ENCODE measurements at regions not wholly inside any gene's neighbourhood (a gene's known extent, or its start where the extent isn't known, plus 50 kb on each side); places are given as distances from the start of the nearest gene placed in this dataset.

DNA sequence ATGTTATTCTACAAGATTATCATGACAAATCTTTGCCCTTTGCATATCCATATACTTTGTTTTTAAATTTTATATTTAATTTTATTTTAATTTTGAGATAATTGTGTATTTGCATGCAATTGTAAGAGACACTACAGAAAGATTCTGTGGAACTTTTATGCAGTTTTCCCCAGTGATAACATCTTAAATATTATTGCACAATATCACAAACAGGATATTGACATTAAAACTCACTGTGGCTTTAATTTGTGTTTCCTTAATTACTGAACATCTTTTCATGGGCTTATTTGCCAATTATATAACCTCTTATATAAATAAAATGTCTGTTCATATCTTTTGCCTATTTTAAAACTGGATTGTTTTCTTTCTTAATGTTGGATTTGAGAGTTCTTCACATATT, 95.6 kb downstream of the ASCL1 start:
- no peak for DNase-seq
- H3K36me3 Mint-ChIP-seq, result no peaks in the 10 kb centered on the region
- H3K4me3 Mint-ChIP-seq, result no peak overlapping the region
- CTCF ChIA-PET, result no interaction called here
- no peaks in the 10 kb centered on the region for H3K4me1 Mint-ChIP-seq
- no peak overlapping the region for H3K27ac Mint-ChIP-seq
- H3K27me3 Mint-ChIP-seq, result no peaks in the 10 kb centered on the region
- no peaks in the 10 kb centered on the region for H3K9me3 Mint-ChIP-seq

DNA sequence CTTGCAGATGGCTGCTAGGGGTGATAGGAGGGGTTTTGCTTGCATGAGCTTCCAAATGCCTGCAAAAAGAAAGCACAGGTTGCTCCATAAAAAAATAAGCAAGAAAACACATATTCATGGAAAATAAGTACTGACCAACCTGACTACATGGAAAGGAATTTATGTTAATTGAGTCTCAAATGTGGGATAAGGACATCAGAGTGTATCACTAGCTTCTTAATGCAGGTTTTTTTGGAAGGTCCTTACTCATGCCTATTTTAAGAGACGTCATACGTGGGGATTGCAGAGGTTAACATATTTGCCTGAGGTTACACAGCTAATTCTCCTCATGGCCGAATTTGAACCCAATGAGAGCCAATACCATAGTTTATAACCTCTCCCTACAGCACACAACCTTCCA, 116.2 kb downstream of the ASCL1 start:
- H3K27me3 Mint-ChIP-seq, result no peaks in the 10 kb centered on the region
- H3K4me3 Mint-ChIP-seq, result no peak overlapping the region
- CTCF ChIA-PET, result no interaction called here
- H3K36me3 Mint-ChIP-seq, result no peaks in the 10 kb centered on the region
- H3K27ac Mint-ChIP-seq, result no peak overlapping the region
- peaks cover 2% of the 10 kb centered on the region for H3K9me3 Mint-ChIP-seq
- no peak for DNase-seq
- no peaks in the 10 kb centered on the region for H3K4me1 Mint-ChIP-seq

DNA sequence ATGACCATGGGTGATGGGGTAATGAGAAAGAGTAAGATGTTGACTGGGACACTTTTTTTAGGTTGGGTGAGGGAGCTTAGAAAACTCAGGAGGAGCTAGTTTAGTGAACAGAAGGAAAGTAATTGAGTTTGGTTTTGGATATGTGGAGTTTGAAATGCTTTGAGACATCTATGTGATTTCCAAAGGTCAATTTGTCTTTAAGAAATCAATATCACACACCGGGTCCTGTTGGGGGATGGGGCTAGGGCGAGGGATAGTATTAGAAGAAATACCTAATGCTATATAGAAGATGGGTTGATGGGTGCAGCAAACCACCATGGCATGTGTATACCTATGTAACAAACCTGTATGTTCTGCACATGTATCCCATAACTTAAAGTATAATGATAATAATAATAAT, 118.4 kb downstream of the ASCL1 start:
- no peak for DNase-seq
- Mint-ChIP-seq H3K27me3 (no peaks in the 10 kb centered on the region), H3K4me1 (no peaks in the 10 kb centered on the region), H3K9me3 (peaks cover 1% of the 10 kb centered on the region), H3K36me3 (no peaks in the 10 kb centered on the region), H3K4me3 (no peak overlapping the region), H3K27ac (no peak overlapping the region)
- CTCF ChIA-PET, result no interaction called here

DNA sequence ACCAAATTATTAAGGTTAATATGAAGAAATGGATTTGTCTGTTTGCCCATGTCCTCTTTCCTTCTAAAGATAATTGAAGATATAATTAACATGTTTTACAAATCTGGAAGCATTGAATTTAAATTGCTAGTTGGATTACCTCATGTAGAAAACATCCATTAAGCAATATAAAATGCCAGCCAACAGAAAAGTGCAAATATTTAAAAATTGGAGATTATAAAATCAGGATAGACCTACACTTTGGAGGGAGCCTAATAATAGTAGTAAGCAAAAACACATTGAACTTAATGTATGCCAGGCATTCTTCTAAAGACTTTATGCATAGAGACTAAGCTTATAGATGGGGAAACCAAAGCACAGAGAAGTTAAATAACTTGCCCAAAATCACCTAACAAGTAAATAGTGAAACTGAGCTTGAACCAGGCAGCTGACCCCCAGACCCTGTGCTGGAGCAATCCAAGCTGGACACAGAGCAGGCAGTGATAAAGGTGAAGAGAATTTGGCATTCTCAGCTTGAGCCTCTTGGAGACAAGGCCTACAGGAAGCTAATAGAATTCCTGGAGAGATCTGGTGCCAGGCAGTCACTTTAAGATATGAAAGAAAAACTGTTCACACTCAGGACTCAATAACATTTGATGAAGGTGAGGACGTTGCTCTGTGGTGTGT, 119.8 kb downstream of the ASCL1 start:
- no peaks in the 10 kb centered on the region for H3K27me3 Mint-ChIP-seq
- no peaks in the 10 kb centered on the region for H3K4me1 Mint-ChIP-seq
- DNase-seq, result no peak
- no peak overlapping the region for H3K4me3 Mint-ChIP-seq
- H3K9me3 Mint-ChIP-seq, result peaks cover 5% of the 10 kb centered on the region
- no peak overlapping the region for H3K27ac Mint-ChIP-seq
- CTCF ChIA-PET, result no interaction called here
- no peaks in the 10 kb centered on the region for H3K36me3 Mint-ChIP-seq

GRCh38 chr12:103085541-103085940, 128.1 kb downstream of the ASCL1 start:
- no peak overlapping the region for H3K4me3 Mint-ChIP-seq
- peaks cover 5% of the 10 kb centered on the region for H3K9me3 Mint-ChIP-seq
- no peaks in the 10 kb centered on the region for H3K4me1 Mint-ChIP-seq
- no peak overlapping the region for H3K27ac Mint-ChIP-seq
- no peaks in the 10 kb centered on the region for H3K36me3 Mint-ChIP-seq
- CTCF ChIA-PET, result no interaction called here
- no peaks in the 10 kb centered on the region for H3K27me3 Mint-ChIP-seq
- DNase-seq, result no peak

- CTCF ChIA-PET, result no interaction called here
- no peaks in the 10 kb centered on the region for H3K4me1 Mint-ChIP-seq
These were observed 129.0 kb downstream of the ASCL1 start for GRCh38 chr12:103086471-103086870.

DNA sequence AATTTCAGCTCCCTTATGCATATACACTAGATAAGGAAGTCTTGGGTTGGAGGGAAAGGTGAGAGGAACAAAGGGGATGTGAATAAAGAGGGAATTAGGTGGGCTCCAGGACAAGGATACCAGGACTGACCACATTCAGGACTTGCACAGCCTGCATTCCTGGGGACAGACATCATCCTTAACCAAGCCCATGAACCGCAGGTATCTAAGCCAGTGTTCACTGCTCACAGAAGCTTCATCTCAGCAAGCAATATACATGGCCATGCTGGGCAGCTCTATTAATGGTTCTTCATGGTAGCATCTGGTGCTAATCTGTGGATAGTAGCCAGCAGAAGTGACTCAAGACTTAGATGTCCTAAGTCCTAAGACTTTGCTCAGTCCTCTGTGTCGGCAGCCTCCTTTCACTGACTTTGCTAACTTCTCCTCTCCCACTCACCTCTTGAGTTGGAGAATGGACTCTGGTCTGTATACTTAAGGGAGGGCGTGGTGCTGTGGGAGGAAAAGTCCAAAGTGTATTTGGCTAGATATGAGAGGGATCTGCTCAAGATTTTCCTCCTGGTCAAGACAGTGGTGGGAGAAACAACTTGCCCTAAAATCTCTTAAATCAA, 136.1 kb downstream of the ASCL1 start:
- CTCF ChIA-PET, result no interaction called here
- H3K27me3 Mint-ChIP-seq, result no peaks in the 10 kb centered on the region
- no peaks in the 10 kb centered on the region for H3K36me3 Mint-ChIP-seq
- no peaks in the 10 kb centered on the region for H3K4me1 Mint-ChIP-seq
- H3K4me3 Mint-ChIP-seq, result no peak overlapping the region
- peaks cover 2% of the 10 kb centered on the region for H3K9me3 Mint-ChIP-seq
- no peak overlapping the region for H3K27ac Mint-ChIP-seq
- DNase-seq, result no peak

More at GRCh38 chr12:103086471-103086870, 129.0 kb downstream of the ASCL1 start:
- no peak for DNase-seq
- no peak overlapping the region for H3K27ac Mint-ChIP-seq
- H3K36me3 Mint-ChIP-seq, result no peaks in the 10 kb centered on the region
- H3K9me3 Mint-ChIP-seq, result peaks cover 3% of the 10 kb centered on the region
- no peak overlapping the region for H3K4me3 Mint-ChIP-seq
- H3K27me3 Mint-ChIP-seq, result no peaks in the 10 kb centered on the region

DNA sequence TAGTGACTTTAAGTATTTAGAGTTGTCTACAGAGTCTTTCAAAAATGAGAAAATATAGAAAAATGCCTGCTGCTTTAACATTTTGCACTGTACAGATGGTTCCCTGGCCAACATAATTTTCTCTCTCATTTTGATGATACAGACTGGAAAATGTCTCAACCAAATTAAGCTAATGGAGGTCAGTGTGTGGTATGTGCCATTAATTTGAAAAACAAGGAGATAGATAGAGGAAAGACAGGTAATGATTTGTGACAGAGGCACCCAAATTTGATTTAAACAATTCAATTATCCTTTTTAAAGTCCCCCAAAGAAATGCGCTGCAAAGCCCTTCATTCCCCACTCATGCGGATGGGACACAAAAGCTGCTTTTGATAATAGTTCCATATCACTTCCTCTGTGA, 140.0 kb downstream of the ASCL1 start:
- H3K4me1 Mint-ChIP-seq, result no peaks in the 10 kb centered on the region
- no peak for DNase-seq
- no peak overlapping the region for H3K4me3 Mint-ChIP-seq
- CTCF ChIA-PET, result no interaction called here
- no peak overlapping the region for H3K27ac Mint-ChIP-seq
- peaks cover 3% of the 10 kb centered on the region for H3K27me3 Mint-ChIP-seq
- no peaks in the 10 kb centered on the region for H3K36me3 Mint-ChIP-seq
- peaks cover 3% of the 10 kb centered on the region for H3K9me3 Mint-ChIP-seq

DNA sequence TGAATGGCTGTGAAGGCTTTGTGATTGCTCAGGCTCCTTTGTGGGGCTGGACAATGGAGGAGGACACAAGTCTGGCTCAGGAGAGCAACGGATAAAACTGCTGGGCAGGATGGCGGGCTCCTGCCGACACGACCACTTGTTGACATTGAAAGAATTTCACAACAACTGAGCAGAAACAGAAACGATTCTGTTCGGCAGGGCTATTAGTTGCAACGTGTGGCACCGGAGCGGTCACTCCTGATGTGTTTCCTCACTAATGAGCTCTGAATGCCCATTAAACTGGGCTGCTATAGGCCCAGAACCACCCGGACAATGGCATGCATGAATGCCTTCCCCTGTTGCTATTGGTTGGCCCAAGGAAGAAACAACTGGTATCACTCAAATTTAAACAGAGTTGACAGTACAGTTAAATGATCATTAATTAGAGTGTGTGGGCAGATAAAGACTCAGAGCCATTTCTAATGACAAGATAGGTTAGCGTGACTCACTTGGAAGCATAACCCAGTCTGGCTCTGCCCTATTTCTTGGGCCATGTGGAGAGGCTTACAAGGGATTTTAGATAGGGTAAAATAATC, 142.9 kb downstream of the ASCL1 start:
- Mint-ChIP-seq H3K9me3 (peaks cover 1% of the 10 kb centered on the region), H3K4me1 (no peaks in the 10 kb centered on the region), H3K27ac (no peak overlapping the region), H3K27me3 (peaks cover 3% of the 10 kb centered on the region), H3K36me3 (no peaks in the 10 kb centered on the region), H3K4me3 (no peak overlapping the region)
- DNase-seq, result no peak
- CTCF ChIA-PET, result no interaction called here

DNA sequence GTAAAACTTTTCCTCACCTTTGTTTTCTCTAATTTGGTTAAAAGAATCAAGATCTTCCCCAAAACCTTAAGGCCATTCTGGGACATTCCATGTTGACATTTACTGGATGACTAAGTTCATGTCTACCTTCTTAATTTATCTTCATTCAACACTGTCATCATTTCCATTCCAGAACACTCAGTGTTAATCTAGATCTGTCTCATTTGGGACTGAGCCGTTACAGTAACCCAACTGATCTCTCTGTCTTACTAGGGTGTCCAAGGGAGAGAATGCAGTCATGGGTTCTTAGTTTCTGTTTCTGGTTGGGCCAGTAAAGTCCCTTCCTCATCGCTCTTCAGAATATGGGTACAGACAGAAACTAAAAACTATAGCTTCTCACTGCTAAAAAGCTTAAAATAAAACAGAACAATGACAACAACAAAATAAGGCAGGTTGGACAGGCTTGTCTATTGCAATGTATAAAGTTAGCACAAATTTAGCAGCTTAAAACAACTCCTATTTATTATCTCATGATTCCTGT, 144.8 kb downstream of the ASCL1 start:
- Mint-ChIP-seq H3K27me3 (peaks cover 3% of the 10 kb centered on the region), H3K4me1 (no peaks in the 10 kb centered on the region), H3K27ac (no peak overlapping the region), H3K4me3 (no peak overlapping the region), H3K36me3 (no peaks in the 10 kb centered on the region), H3K9me3 (peaks cover 1% of the 10 kb centered on the region)
- no peak for DNase-seq
- CTCF ChIA-PET, result interaction anchor here (0.8 kb wide), 1 partner anchor 15 kb away, joined by 3 read pairs; no protein-coding TSS in a partner anchor

DNA sequence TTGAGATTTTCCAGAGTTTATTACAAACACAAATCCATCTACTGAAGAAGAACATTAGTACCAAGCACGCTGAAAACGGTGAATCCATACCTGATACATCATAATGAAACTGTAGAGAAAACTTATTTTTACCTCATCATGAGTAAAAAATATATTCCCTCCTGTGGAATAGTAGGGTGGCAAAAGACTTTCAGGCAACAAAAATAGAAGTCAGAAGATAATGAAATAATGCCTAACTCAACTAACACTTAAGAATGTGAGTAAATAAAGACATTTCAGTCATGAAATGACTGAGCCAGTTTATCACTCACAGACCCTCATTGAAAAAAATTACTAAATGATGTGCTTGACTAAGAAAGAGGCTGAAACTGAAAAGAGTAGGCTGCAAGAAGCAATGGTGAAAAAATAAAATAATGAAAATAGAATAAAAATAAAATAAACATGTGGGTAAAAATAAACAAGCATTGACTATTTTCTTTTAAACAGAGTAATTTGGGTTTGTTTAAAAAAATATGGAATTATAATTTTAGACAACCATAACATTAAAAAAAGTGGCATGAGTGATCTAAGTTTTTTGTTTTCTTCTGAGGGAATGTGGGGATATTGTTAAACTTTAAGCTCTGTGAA, 148.6 kb downstream of the ASCL1 start:
- peaks cover 1% of the 10 kb centered on the region for H3K9me3 Mint-ChIP-seq
- CTCF ChIA-PET, result no interaction called here
- no peaks in the 10 kb centered on the region for H3K36me3 Mint-ChIP-seq
- no peak overlapping the region for H3K27ac Mint-ChIP-seq
- no peak overlapping the region for H3K4me3 Mint-ChIP-seq
- no peaks in the 10 kb centered on the region for H3K4me1 Mint-ChIP-seq
- DNase-seq, result no peak
- H3K27me3 Mint-ChIP-seq, result no peaks in the 10 kb centered on the region

DNA sequence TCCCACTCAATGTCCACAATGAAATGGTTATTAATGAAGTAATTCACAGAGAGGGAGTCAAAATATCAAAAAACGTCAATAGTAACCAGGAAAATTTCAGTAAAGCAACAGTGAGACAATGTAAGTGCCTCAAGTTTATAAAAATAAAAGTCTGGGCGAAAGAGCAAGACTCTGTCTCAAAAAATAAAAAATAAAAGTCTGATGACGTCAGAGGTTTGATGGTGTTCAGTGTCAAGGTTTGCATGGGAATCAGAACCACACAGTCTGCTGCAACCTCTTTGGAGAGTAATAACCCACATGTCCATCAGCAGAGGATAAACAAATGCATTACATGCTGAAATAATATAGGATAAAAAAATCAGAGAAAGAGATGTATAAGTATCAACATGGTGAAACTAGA, 152.4 kb downstream of the ASCL1 start:
- no peak overlapping the region for H3K27ac Mint-ChIP-seq
- CTCF ChIA-PET, result no interaction called here
- no peaks in the 10 kb centered on the region for H3K9me3 Mint-ChIP-seq
- no peak overlapping the region for H3K4me3 Mint-ChIP-seq
- DNase-seq, result no peak
- no peaks in the 10 kb centered on the region for H3K27me3 Mint-ChIP-seq
- no peaks in the 10 kb centered on the region for H3K4me1 Mint-ChIP-seq
- no peaks in the 10 kb centered on the region for H3K36me3 Mint-ChIP-seq

DNA sequence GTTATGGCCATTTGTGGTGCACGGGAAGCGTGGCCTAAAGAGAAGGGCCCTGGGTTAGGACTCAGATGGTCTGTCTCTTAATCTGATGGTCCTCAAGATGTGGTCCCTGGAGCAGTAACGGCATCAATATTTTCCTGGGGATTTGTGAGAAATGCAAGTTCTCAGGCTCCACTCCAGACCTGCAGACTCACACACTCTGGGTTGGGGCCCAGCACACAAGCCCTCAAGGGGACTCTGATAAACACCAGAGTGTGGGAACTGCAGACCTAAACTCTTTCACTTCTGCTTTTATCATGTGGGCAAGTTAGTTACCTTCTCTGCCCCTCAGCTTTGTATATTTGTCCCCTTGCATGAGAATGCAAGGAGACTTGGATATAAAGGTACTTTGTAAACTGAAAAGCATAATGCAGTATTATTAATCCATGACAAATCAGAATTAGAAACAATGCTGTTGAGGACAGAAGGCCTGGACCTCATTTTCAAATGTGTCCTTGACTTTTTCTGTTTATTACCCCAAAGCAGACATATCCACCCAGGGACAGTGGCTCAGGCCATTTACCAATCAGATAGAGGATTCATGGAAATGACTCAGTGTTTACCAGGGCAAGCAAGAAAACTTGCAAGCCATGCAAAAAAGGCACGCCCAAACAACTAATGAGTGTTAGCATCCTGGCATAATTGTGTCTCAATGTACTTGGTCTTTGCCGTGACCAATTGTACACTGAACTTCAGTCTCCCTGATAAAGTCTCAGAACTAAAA, 157.0 kb downstream of the ASCL1 start:
- DNase-seq, result no peak
- no peaks in the 10 kb centered on the region for H3K9me3 Mint-ChIP-seq
- H3K4me1 Mint-ChIP-seq, result no peaks in the 10 kb centered on the region
- H3K27ac Mint-ChIP-seq, result no peak overlapping the region
- no peak overlapping the region for H3K4me3 Mint-ChIP-seq
- H3K36me3 Mint-ChIP-seq, result no peaks in the 10 kb centered on the region
- H3K27me3 Mint-ChIP-seq, result no peaks in the 10 kb centered on the region
- CTCF ChIA-PET, result no interaction called here

GRCh38 chr12:103128862-103129501, 171.5 kb downstream of the ASCL1 start:
- Mint-ChIP-seq H3K4me1 (no peaks in the 10 kb centered on the region), H3K27ac (no peak overlapping the region), H3K4me3 (no peak overlapping the region), H3K36me3 (no peaks in the 10 kb centered on the region), H3K9me3 (peaks cover 5% of the 10 kb centered on the region), H3K27me3 (no peaks in the 10 kb centered on the region)
- no peak for DNase-seq
- CTCF ChIA-PET, result no interaction called here

Measured in activated naive CD4-positive, alpha-beta T cell treated with anti-CD3 and anti-CD28 coated beads, Interleukin-2, amount 10 ng/mL, durations not matched to agents 7 days and 5 days (primary cell).